GM12892 (cell line): ENCODE measurements at regions not wholly inside any gene's neighbourhood (a gene's known extent, or its start where the extent isn't known, plus 50 kb on each side); places are given as distances from the start of the nearest gene placed in this dataset.

Source experiments
- DNase-seq: peaks from one replicate; pipeline ENCODE4 v3.0.0; 2011; ENCODE audit not compliant: insufficient read length
- FAIRE-seq: peaks from 2 replicates; lab custom pipeline; 2011; peaks lifted over from hg19 to GRCh38; lab: Jason Lieb, UNC
- POLR2A ChIP-seq: IDR thresholded peaks from 2 replicates; pipeline ENCODE4 v1.6.1; 2011; ENCODE audit warnings: low read depth, low read length, control low read depth
- POLR2AphosphoS5 ChIP-seq: IDR thresholded peaks from 2 replicates; pipeline ENCODE4 v1.6.1; 2011; ENCODE audit warnings: low read depth, low read length, control low read depth
- TAF1 ChIP-seq: IDR thresholded peaks from 2 replicates; pipeline ENCODE4 v1.6.1; 2011; ENCODE audit warnings: low read depth, mild to moderate bottlenecking, control low read depth, low read length, borderline replicate concordance

GRCh38 chr2:60096556-60096955 is 456.9 kb downstream of the BCL11A start:
- DNase-seq (no peak), FAIRE-seq (no peak)
- no peak for TF ChIP-seq POLR2AphosphoS5
- TF ChIP-seq POLR2A: no peak
- TF ChIP-seq TAF1: no peak

DNA sequence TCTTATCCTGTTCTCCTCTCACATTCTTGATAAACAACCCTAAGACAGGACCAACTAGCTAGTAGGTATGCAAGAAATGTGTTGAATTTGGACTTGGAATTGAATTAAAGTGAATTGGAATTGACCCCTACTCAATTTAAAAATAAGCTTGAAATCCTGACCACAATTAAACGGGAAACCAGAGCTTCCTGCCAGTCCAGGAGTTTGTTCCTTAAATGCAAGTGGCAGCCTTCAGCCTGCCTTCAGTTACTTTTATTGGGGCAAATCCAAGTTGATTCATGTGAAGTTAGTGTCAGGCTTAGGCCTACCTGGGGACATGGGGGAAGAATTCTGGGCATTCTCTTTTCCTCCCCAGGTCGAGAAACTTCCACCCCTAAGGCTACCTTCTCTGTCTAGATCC is 457.6 kb downstream of the BCL11A start:
- FAIRE-seq (no peak), DNase-seq (no peak)
- TF ChIP-seq POLR2A (no peak), TAF1 (no peak), POLR2AphosphoS5 (no peak)

- no peak for DNase-seq
- no peak for FAIRE-seq
- TF ChIP-seq POLR2A: no peak
- TF ChIP-seq TAF1: no peak
- TF ChIP-seq POLR2AphosphoS5: no peak
Measured at GRCh38 chr2:60095202-60095815, 458.1 kb downstream of the BCL11A start.

- TF ChIP-seq POLR2AphosphoS5 (no peak), POLR2A (no peak), TAF1 (no peak)
- DNase-seq: no peak
- no peak for FAIRE-seq
Measured at GRCh38 chr2:60094450-60094929, 459.0 kb downstream of the BCL11A start.

DNA sequence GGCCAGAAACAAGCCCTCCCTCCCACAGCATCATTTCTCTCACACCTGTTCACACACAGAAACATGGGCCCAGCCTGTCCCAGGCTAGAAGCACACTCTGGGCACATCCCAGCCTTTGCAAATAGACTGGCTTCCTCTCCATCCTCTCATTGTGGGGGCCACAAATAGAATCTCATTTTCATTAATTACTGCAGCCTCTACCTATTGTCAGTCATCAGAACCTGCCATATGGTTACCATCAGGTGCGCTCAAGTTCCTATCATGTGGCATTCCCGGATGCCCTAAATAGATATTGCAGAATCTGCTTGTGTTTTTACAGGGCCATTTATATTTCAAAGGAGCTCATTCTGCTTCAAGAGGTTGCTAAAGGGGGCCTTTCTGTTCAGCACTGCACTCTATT is 460.7 kb downstream of the BCL11A start:
- DNase-seq (no peak), FAIRE-seq (no peak)
- TF ChIP-seq TAF1 (no peak), POLR2A (no peak), POLR2AphosphoS5 (no peak)

GRCh38 chr2:60091894-60092293 is 461.6 kb downstream of the BCL11A start:
- FAIRE-seq (no peak), DNase-seq (no peak)
- no peak for TF ChIP-seq POLR2AphosphoS5
- TF ChIP-seq TAF1: no peak
- no peak for TF ChIP-seq POLR2A

DNA sequence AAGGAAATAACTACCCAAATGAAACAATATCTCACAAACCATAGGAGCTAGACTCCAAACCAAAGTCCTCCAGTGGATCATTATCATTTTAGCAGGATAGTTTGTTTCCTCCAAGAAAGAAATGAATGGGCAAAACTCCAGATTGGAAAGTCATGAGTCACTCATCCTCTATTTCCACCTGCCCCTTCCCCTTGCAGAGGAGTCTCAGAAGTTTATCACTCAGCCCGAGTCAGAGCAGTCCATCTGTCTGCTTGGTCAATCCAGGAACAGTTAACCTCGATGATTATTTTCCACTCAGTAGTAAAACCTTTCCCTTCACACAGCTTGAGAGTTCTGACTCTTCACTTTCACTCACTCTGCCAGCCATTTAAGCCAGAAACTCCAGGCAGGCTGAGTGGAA is 462.2 kb downstream of the BCL11A start:
- DNase-seq (no peak), FAIRE-seq (no peak)
- TF ChIP-seq POLR2AphosphoS5 (no peak), POLR2A (no peak), TAF1 (no peak)

DNA sequence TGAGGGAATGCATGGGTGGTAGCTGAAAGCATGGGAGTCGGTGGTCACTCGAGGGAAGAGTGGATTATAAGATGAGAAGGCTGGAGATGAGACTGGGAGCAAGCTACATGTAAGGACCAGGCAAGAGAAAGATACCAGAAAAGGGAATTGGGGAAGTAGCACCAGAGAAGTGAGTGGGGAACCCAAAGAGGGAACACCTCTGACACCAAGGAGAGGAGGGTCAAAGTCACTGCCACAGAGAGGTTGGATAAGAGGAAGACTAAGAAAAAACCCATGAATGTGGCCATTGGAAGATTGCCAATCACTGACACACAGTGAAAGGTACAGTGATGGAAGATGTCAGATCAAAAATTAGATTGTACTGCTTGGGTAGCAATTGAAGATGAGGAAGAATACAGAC is 473.9 kb downstream of the BCL11A start:
- TF ChIP-seq TAF1 (no peak), POLR2A (no peak), POLR2AphosphoS5 (no peak)
- FAIRE-seq (no peak), DNase-seq (no peak)

DNA sequence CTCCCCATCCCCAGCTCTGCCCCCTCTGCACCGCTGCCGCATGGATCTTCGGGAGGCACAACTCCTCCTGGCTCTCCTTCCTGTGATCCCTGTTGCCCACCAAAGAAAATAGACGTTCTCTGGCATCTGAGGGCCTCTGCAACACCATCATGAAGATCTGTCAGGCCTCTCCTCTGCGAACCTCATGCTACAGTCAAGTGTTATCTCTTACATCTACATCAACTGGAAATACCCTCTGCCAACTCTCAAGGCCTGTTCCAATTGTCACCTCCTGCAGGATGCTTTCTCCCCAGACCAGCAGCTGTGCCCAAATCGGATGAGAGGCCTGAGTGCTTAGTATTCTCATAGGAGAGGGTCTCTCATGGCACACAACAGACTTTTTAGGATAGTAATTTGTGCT is 478.4 kb downstream of the BCL11A start:
- TF ChIP-seq POLR2AphosphoS5 (no peak), POLR2A (no peak), TAF1 (no peak)
- FAIRE-seq (no peak), DNase-seq (no peak)

- no peak for FAIRE-seq
- TF ChIP-seq POLR2A (no peak), POLR2AphosphoS5 (no peak), TAF1 (no peak)
- DNase-seq: no peak
Measured at GRCh38 chr2:60073201-60073600, 480.3 kb downstream of the BCL11A start.

DNA sequence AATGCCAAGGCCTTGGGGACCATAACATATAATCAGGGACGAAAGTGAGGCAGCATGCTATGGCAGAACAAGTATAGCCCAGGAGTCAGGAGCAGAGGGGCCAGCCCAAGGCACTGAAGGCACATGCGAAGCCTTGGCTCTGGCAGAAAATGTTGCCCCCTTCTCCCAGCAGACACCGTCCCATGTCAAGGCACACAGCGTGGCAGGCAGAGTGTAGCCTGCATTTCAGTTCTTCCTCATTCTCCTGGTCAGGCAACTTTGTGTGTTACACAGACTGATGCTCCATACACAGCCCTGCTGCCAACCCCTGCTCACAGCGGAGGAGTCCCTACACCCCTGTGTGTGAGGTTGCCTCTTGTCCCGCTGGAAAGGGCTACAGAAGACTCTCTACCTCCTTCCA is 480.8 kb downstream of the BCL11A start:
- DNase-seq: no peak
- TF ChIP-seq TAF1: no peak
- TF ChIP-seq POLR2A: no peak
- no peak for TF ChIP-seq POLR2AphosphoS5
- no peak for FAIRE-seq

DNA sequence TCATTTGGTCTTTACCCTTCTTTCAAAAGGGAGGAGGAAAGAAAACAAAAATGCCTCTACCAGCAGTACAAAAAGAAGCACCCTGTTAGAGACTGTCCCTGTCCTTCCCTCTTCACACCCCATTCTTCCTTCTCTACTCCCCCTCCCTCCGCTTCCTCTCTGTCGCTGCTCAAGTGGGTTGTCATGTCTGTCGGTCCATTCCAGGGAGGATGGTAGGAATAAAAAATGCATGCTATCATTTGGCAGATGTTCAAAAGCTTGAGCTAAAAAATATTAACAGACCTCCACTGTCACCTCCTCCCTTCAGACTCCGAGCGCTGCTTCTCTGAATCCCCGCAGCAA is 482.0 kb downstream of the BCL11A start:
- TF ChIP-seq POLR2A: no peak
- no peak for TF ChIP-seq TAF1
- no peak for TF ChIP-seq POLR2AphosphoS5
- DNase-seq (no peak), FAIRE-seq (no peak)
